ENCODE measurements at regions not wholly inside any gene's neighbourhood (a gene's known extent, or its start where the extent isn't known, plus 50 kb on each side); places are given as distances from the start of the nearest gene placed in this dataset.

GRCh38 chr2:126970583-126970982 is 71.9 kb downstream of the TEX51 start:
- TF ChIP-seq CTCF (IDR thresholded peaks at IDR 0.05; ENCODE audit: poor library complexity, severe bottlenecking) (no peak), RAD21 (conservative IDR thresholded peaks at IDR 0.05) (no peak)

Measured in neural cell (in vitro differentiated cells).